IMR-90 (cell line): ENCODE measurements at regions not wholly inside any gene's neighbourhood (a gene's known extent, or its start where the extent isn't known, plus 50 kb on each side); places are given as distances from the start of the nearest gene placed in this dataset.

Source experiments
- ATAC-seq: fragments of 200-7000 bp; cut with Tn5 transposase; 2 replicates; pipeline ENCODE4 v1.9.1; 2020; ENCODE audit warnings: low read depth, mild to moderate bottlenecking, moderate library complexity
- BruUV-seq: library from RNA; stranded (reverse); fragments of 400-500 nt; replicated peaks from 2 replicates; lab custom pipeline; 2021; lab: Mats Ljungman, UMichigan
- CTCF ChIA-PET: fragments of 300-600 bp; formaldehyde crosslinking; extraction: SDS; loops from one replicate; lab custom pipeline; 2021; ENCODE audit warnings: antibody characterized with exemption; lab: Yijun Ruan, JAX
- POLR2A ChIA-PET: fragments of 300-600 bp; sonication (Branson Sonifier 250); formaldehyde crosslinking; loops from one replicate; lab custom pipeline; 2022; ENCODE audit warnings: antibody characterized with exemption; ENCODE audit not compliant: unreplicated experiment; lab: Charles Lee
- DNase-seq: peaks from one replicate; pipeline ENCODE4 v3.0.0; 2013
- H2AFZ ChIP-seq: replicated peaks from 2 replicates; pipeline ENCODE3; 2013; ENCODE audit warnings: low read length, mild to moderate bottlenecking; ENCODE audit not compliant: poor library complexity
- H2AK5ac ChIP-seq: 2 replicates; pipeline ENCODE4 v1.6.1; 2013; ENCODE audit warnings: low read depth, low read length, inconsistent platforms
- H2AK9ac ChIP-seq: replicated peaks from 2 replicates; pipeline ENCODE3; 2013; ENCODE audit warnings: mild to moderate bottlenecking, low read depth, low read length, moderate library complexity; ENCODE audit not compliant: poor library complexity
- H2BK120ac ChIP-seq: 2 replicates; pipeline ENCODE4 v1.6.1; 2013; ENCODE audit warnings: low read depth, low read length, inconsistent platforms
- H2BK15ac ChIP-seq: 3 replicates; pipeline ENCODE4 v1.6.1; 2013; ENCODE audit warnings: low read depth, low read length, inconsistent platforms
- H2BK20ac ChIP-seq: 2 replicates; pipeline ENCODE4 v1.6.1; 2013; ENCODE audit warnings: low read depth, mild to moderate bottlenecking, inconsistent platforms, low read length, moderate library complexity
- H2BK5ac ChIP-seq: 2 replicates; pipeline ENCODE4 v1.6.1; 2013; ENCODE audit warnings: mild to moderate bottlenecking, low read depth, low read length, inconsistent platforms; ENCODE audit not compliant: poor library complexity, severe bottlenecking
- H3K14ac ChIP-seq: replicated peaks from 2 replicates; pipeline ENCODE4 v1.6.1; 2013; ENCODE audit warnings: low read depth, low read length, inconsistent platforms
- H3K18ac ChIP-seq: 2 replicates; pipeline ENCODE4 v1.6.1; 2013; ENCODE audit warnings: low read depth, low read length, control low read depth
- H3K23ac ChIP-seq: 2 replicates; pipeline ENCODE4 v1.6.1; 2013; ENCODE audit warnings: low read depth, low read length, inconsistent platforms
- H3K27ac ChIP-seq: 2 replicates; pipeline ENCODE4 v1.5.1; 2013; ENCODE audit warnings: mild to moderate bottlenecking, control low read depth, low read length; ENCODE audit not compliant: insufficient read depth
- H3K27me3 ChIP-seq: 2 replicates; pipeline ENCODE4 v1.6.1; 2013; ENCODE audit warnings: low read length; ENCODE audit not compliant: control insufficient read depth, insufficient read depth
- H3K36me3 ChIP-seq: 2 replicates; pipeline ENCODE4 v1.6.1; 2013; ENCODE audit warnings: low read length, mixed read lengths; ENCODE audit not compliant: control insufficient read depth, insufficient read depth
- H3K4ac ChIP-seq: 2 replicates; pipeline ENCODE4 v1.6.1; 2013; ENCODE audit warnings: low read depth, low read length, inconsistent platforms
- H3K4me1 ChIP-seq: 2 replicates; pipeline ENCODE4 v1.6.1; 2013; ENCODE audit warnings: low read length, mixed read lengths; ENCODE audit not compliant: control insufficient read depth, insufficient read depth
- H3K4me2 ChIP-seq: 2 replicates; pipeline ENCODE4 v1.6.1; 2013; ENCODE audit warnings: low read depth, mild to moderate bottlenecking, control low read depth, low read length, moderate library complexity
- H3K4me3 ChIP-seq: 2 replicates; pipeline ENCODE4 v1.5.1; 2013; ENCODE audit warnings: low read depth, mild to moderate bottlenecking, control low read depth, low read length, moderate library complexity; ENCODE audit not compliant: insufficient read depth
- H3K56ac ChIP-seq: 2 replicates; pipeline ENCODE4 v1.6.1; 2013; ENCODE audit warnings: low read length, inconsistent platforms; ENCODE audit not compliant: insufficient read depth; ENCODE audit errors: extremely low read depth
- H3K79me1 ChIP-seq, 2 experiments: 2 replicates each; pipeline ENCODE4 v1.6.1; 2013; ENCODE audit warnings: low read length in 2 of 2, inconsistent platforms in 1 of 2, low read depth in 1 of 2
- H3K9ac ChIP-seq: 2 replicates; pipeline ENCODE4 v1.6.1; 2013; ENCODE audit warnings: low read depth, low read length, control low read depth
- H3K9me1 ChIP-seq: 2 replicates; pipeline ENCODE4 v1.6.1; 2013; ENCODE audit warnings: low read length, inconsistent platforms; ENCODE audit not compliant: insufficient read depth
- H3K9me3 ChIP-seq: 2 replicates; pipeline ENCODE4 v1.6.1; 2013; ENCODE audit warnings: low read length; ENCODE audit not compliant: control insufficient read depth, insufficient read depth
- H4K20me1 ChIP-seq: 2 replicates; pipeline ENCODE4 v1.6.1; 2013; ENCODE audit warnings: low read length, inconsistent platforms; ENCODE audit not compliant: insufficient read depth
- H4K5ac ChIP-seq: 2 replicates; pipeline ENCODE4 v1.6.1; 2013; ENCODE audit warnings: mild to moderate bottlenecking, low read depth, low read length, control low read depth
- H4K8ac ChIP-seq, 2 experiments: 2 replicates each; pipeline ENCODE4 v1.6.1; 2013; ENCODE audit warnings: low read depth in 2 of 2, low read length in 2 of 2, control low read depth in 1 of 2, inconsistent platforms in 1 of 2
- H4K91ac ChIP-seq: 2 replicates; pipeline ENCODE4 v1.6.1; 2013; ENCODE audit warnings: low read depth, low read length, inconsistent platforms; ENCODE audit not compliant: insufficient read depth
- BHLHE40 ChIP-seq: fragments of 150-350 bp; IDR thresholded peaks from 2 replicates; pipeline ENCODE4 v1.6.1; 2016; ENCODE audit warnings: mild to moderate bottlenecking, low read depth, low read length
- CEBPB ChIP-seq: IDR thresholded peaks from 2 replicates; pipeline ENCODE4 v1.6.1; 2012; ENCODE audit warnings: low read depth, low read length, improper control_type of control experiment
- CHD1 ChIP-seq: IDR thresholded peaks from 2 replicates; pipeline ENCODE4 v1.6.1; 2012; ENCODE audit warnings: low read depth, low read length, improper control_type of control experiment
- ELK1 ChIP-seq: fragments of 150-350 bp; IDR thresholded peaks from 2 replicates; pipeline ENCODE4 v1.6.1; 2016; ENCODE audit warnings: low read depth, mild to moderate bottlenecking, low read length, moderate library complexity, borderline replicate concordance
- FOS ChIP-seq: fragments of 150-350 bp; IDR thresholded peaks from 2 replicates; pipeline ENCODE4 v1.6.1; 2016; ENCODE audit warnings: low read depth, low read length
- MAFK ChIP-seq: IDR thresholded peaks from 2 replicates; pipeline ENCODE4 v1.6.1; 2012; ENCODE audit warnings: low read depth, low read length, improper control_type of control experiment
- MAZ ChIP-seq: IDR thresholded peaks from 2 replicates; pipeline ENCODE4 v1.6.1; 2012; ENCODE audit warnings: low read depth, mild to moderate bottlenecking, low read length, improper control_type of control experiment, moderate library complexity, borderline replicate concordance
- MXI1 ChIP-seq: IDR thresholded peaks from 2 replicates; pipeline ENCODE4 v1.6.1; 2012; ENCODE audit warnings: low read depth, mild to moderate bottlenecking, low read length, moderate library complexity, borderline replicate concordance
- NFE2L2 ChIP-seq: fragments of 150-350 bp; IDR thresholded peaks from 2 replicates; pipeline ENCODE4 v1.6.1; 2016; ENCODE audit warnings: low read depth, mild to moderate bottlenecking, low read length
- POLR2A ChIP-seq: IDR thresholded peaks from 2 replicates; pipeline ENCODE4 v1.6.1; 2012; ENCODE audit warnings: mild to moderate bottlenecking, low read depth, low read length
- RAD21 ChIP-seq: IDR thresholded peaks from 2 replicates; pipeline ENCODE4 v1.6.1; 2012; ENCODE audit warnings: low read length, improper control_type of control experiment
- RCOR1 ChIP-seq: IDR thresholded peaks from 2 replicates; pipeline ENCODE4 v1.6.1; 2012; ENCODE audit warnings: mild to moderate bottlenecking, low read length, improper control_type of control experiment; ENCODE audit not compliant: insufficient replicate concordance
- RFX5 ChIP-seq: IDR thresholded peaks from 2 replicates; pipeline ENCODE4 v1.8.0; 2012; ENCODE audit warnings: low read depth, mild to moderate bottlenecking, low read length, moderate library complexity
- SMC3 ChIP-seq: fragments of 150-350 bp; IDR thresholded peaks from 2 replicates; pipeline ENCODE4 v1.6.1; 2016; ENCODE audit warnings: low read depth, mild to moderate bottlenecking, antibody characterized with exemption, low read length, moderate library complexity
- USF2 ChIP-seq: fragments of 150-350 bp; IDR thresholded peaks from 2 replicates; pipeline ENCODE4 v1.6.1; 2017; ENCODE audit warnings: mild to moderate bottlenecking, antibody characterized with exemption, low read length, low read depth
- WGBS, 2 experiments: methylation state at CpG; one replicate each; pipeline versions ENCODE4 v1.1.5 to v1.1.7; 2013; ENCODE audit warnings: missing lambda C conversion rate in 2 of 2; ENCODE audit not compliant: insufficient read length in 1 of 2; ENCODE audit errors: extremely low coverage in 2 of 2; 5-methylcytosine and 5-hydroxymethylcytosine counted together
- dilution Hi-C: fragments of 300-500 bp; cut with HindIII; formaldehyde crosslinking; loops from one replicate; pipeline ENCODE4 v1.14.3; 2018; ENCODE audit warnings: low sequenced_read_pairs; ENCODE audit not compliant: unreplicated experiment
- in situ Hi-C: fragments of 300-500 bp; cut with MboI; formaldehyde crosslinking; loops from 3 replicates; pipeline ENCODE4 v1.14.3; 2019; ENCODE audit warnings: low sequenced_read_pairs, inconsistent platforms, mixed read lengths
- intact Hi-C: fragments of 100-400 bp; cut with micrococcal nuclease; formaldehyde crosslinking; loops from 2 replicates; pipeline ENCODE4 v1.10.0; 2022
- TF ChIP-seq, protein P1 (sequence below): conservative IDR thresholded peaks from 2 replicates; pipeline ENCODE4 v1.5.1; 2012; ENCODE audit warnings: mild to moderate bottlenecking, low read depth, low read length, improper control_type of control experiment

- ChIA-PET POLR2A (interaction anchor here (0.6 kb wide), 1 partner anchor 50 kb away, joined by 3 read pairs; no protein-coding TSS in a partner anchor), CTCF (no interaction called here)
- no peak overlapping the region for H2BK120ac ChIP-seq
- no peak overlapping the region for H4K91ac ChIP-seq
- H3K27ac ChIP-seq: no peak overlapping the region
- H4K8ac ChIP-seq: no peak overlapping the region
- intact Hi-C loops: no loop called here
- no peaks in the 10 kb centered on the region; the same call in 1 of the 2 replicates for H3K9me3 ChIP-seq
- H3K9me1 ChIP-seq: no peaks in the 10 kb centered on the region
- peak; percentile 8; the same call in 1 of the 2 replicates for ATAC-seq
- H2BK15ac ChIP-seq: no peak overlapping the region
- no peak overlapping the region for H2BK5ac ChIP-seq
- dilution Hi-C loops: no loop called here
- peak overlapping the region; percentile 6 for H2AFZ ChIP-seq
- H2AK9ac ChIP-seq: no peak overlapping the region
- H3K4me3 ChIP-seq: no peak overlapping the region
- H3K4me1 ChIP-seq: peaks cover 10% of the 10 kb centered on the region
- no peaks in the 10 kb centered on the region; the same call in 1 of the 2 replicates for H3K27me3 ChIP-seq
- no peaks in the 10 kb centered on the region for H4K20me1 ChIP-seq
- H3K9ac ChIP-seq: no peak overlapping the region
- no peak for DNase-seq
- no peak overlapping the region for H3K56ac ChIP-seq
- H4K5ac ChIP-seq: no peak overlapping the region
- no peak overlapping the region for H3K4me2 ChIP-seq
- H2AK5ac ChIP-seq: no peak overlapping the region; the same call in 1 of the 2 replicates
- H3K4ac ChIP-seq: no peak overlapping the region
- no peak overlapping the region for H3K18ac ChIP-seq
- H3K79me1 ChIP-seq: no peaks in the 10 kb centered on the region
- no peaks in the 10 kb centered on the region for H3K36me3 ChIP-seq
- BruUV-seq: no TSS peak
- no peak overlapping the region for H3K23ac ChIP-seq
- in situ Hi-C loops: no loop called here
- H3K14ac ChIP-seq: no peak overlapping the region
- no peak overlapping the region for H2BK20ac ChIP-seq
- 67% methylated on average over 4 of the region's 13 CpGs; no CpG with 5 or more reads in 1 of the 2 experiments for WGBS, 2 experiments
- TF ChIP-seq NFE2L2: no peak
- TF ChIP-seq MXI1: no peak
- no peak for TF ChIP-seq ELK1
- TF ChIP-seq, protein P1, sequence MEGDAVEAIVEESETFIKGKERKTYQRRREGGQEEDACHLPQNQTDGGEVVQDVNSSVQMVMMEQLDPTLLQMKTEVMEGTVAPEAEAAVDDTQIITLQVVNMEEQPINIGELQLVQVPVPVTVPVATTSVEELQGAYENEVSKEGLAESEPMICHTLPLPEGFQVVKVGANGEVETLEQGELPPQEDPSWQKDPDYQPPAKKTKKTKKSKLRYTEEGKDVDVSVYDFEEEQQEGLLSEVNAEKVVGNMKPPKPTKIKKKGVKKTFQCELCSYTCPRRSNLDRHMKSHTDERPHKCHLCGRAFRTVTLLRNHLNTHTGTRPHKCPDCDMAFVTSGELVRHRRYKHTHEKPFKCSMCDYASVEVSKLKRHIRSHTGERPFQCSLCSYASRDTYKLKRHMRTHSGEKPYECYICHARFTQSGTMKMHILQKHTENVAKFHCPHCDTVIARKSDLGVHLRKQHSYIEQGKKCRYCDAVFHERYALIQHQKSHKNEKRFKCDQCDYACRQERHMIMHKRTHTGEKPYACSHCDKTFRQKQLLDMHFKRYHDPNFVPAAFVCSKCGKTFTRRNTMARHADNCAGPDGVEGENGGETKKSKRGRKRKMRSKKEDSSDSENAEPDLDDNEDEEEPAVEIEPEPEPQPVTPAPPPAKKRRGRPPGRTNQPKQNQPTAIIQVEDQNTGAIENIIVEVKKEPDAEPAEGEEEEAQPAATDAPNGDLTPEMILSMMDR: no peak
- TF ChIP-seq SMC3: no peak
- TF ChIP-seq MAFK: no peak
- TF ChIP-seq RAD21: no peak
- TF ChIP-seq POLR2A: no peak
- no peak for TF ChIP-seq CHD1
- no peak for TF ChIP-seq RFX5
- no peak for TF ChIP-seq FOS
- TF ChIP-seq RCOR1: no peak
- TF ChIP-seq MAZ: no peak
- TF ChIP-seq USF2: no peak
- no peak for TF ChIP-seq BHLHE40
- no peak for TF ChIP-seq CEBPB
Measured at GRCh38 chr9:16278326-16278999, 592.0 kb downstream of the BNC2 start.
